NCI-H187 (cell line): ENCODE measurements at regions not wholly inside any gene's neighbourhood (a gene's known extent, or its start where the extent isn't known, plus 50 kb on each side); places are given as distances from the start of the nearest gene placed in this dataset.

Experiments used
- DNase-seq, 2 experiments: peaks; one replicate each; lab custom pipeline; 2025; lab: John Stamatoyannopoulos, UW

GRCh38 chr20:16946097-16946496 lies 197.9 kb downstream of the OTOR start:
- no peak for DNase-seq

DNA sequence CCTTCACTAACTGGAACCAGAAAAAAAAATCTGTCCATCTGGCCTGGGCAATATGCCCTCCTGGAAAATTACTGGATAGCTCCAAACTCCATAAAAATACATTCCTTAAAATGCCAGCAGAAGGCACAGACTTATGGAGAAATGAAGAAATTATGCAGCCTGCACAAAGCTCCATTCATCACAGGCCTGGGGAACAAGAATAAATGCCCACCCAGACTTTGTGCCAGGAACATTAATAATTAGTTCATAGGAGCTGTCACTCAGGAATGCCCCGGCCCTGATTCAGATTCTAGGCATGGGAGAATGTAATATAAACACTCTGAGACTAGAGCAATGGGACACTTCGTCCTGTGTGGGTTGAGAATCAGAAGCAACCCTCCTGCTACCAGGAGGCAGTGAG lies 199.3 kb downstream of the OTOR start:
- DNase-seq: no peak

- DNase-seq: no peak
Observed at GRCh38 chr20:16951876-16952275, 203.7 kb downstream of the OTOR start.

DNA sequence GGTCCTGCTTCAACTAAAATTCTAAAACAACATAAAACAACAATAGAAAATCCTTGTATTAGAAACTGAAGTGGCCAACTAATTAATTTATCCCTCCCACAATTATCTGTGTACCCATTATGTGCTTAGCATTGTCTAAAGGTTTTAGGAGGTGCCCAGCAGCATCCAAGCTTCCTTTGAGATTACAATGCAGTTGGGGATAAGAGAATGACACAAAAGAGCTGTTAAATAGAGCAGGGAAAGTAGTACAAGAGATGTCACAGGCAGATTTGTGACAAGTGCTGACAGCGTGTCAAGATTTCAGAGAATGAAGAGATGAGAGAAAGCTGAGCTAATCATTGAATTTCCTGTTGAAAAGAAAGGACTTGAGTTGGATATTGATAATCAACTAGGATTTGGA lies 204.8 kb downstream of the OTOR start:
- DNase-seq: no peak

- DNase-seq: no peak
Observed at GRCh38 chr20:16953858-16954257, 205.7 kb downstream of the OTOR start.

GRCh38 chr20:16955462-16955861 lies 207.3 kb downstream of the OTOR start:
- DNase-seq: no peak

DNA sequence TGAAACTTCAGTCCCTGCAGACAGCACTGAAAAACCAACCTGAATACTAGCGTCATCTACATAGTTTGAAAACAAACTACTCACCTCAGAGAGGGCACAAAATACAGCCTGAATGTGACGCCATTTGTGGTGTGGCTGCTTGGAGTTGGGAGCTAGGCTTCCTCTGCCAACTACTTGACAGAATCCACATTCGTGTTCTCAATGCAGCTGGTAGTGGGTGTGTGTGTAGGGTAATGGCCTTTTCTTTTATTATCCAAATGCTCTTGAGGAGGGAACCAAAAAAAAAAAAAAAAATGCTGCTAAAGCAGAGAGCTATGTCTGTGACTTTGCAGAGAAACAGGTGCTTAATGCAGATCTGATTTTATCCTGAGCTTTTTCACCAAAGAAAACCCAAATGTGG lies 207.8 kb downstream of the OTOR start:
- DNase-seq: no peak

DNA sequence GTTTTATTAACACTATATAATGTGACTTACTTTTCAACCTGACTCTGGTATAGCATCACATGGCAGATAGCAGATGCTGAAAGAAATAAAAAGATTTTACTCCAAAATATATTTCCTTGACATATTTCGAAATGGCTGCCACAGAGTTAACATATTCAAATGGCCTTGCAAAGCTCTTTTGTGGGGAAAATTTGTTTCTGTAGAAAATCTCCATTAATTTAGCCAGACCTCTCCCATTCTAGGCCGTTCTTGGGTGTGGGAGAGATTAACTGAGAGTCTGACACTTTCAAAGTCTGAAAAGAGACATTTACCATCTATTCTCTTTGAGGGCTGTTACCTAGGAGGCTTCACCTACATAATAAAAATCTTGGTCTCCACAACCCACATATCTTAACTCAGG lies 217.2 kb downstream of the OTOR start:
- no peak for DNase-seq

- no peak for DNase-seq
Observed at GRCh38 chr20:16966276-16966880, 218.2 kb downstream of the OTOR start.

DNA sequence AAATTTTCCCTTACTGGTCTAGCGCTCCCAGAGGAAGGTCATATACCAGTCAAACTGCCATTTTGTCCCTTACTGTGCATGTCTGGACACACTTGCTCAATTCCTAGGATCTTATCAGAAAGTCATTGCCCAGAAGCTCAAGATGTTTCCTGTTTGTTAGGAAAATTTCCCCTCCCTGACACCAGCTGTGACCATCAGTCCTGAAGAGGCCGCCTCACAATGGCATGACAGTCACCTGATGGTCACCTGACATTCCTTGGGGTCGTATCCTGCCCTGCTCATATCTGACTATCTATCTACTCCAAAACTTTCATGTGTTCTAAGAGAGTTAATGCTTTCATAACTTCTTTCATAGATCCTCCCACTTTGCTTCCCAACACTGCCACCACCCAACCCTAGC lies 219.9 kb downstream of the OTOR start:
- no peak for DNase-seq

DNA sequence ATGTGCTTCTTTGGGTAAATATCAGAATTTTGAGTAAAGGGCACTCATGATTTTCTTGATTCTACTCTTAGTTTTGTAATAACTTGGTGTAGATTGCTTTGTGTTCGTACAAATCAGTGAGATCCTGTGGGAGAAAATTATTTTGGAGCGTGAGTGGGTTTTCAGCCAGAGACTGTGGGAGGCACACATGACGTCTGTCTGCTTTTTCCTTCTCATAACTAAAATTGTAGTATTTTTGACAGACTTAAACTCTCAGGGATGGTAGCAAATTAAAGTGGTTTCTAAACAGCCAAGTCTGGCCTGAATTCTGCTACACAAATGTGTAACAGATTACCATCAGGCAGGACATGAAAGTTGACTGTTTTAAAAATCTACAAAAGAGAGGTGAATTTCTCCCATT lies 222.6 kb downstream of the OTOR start:
- no peak for DNase-seq

DNA sequence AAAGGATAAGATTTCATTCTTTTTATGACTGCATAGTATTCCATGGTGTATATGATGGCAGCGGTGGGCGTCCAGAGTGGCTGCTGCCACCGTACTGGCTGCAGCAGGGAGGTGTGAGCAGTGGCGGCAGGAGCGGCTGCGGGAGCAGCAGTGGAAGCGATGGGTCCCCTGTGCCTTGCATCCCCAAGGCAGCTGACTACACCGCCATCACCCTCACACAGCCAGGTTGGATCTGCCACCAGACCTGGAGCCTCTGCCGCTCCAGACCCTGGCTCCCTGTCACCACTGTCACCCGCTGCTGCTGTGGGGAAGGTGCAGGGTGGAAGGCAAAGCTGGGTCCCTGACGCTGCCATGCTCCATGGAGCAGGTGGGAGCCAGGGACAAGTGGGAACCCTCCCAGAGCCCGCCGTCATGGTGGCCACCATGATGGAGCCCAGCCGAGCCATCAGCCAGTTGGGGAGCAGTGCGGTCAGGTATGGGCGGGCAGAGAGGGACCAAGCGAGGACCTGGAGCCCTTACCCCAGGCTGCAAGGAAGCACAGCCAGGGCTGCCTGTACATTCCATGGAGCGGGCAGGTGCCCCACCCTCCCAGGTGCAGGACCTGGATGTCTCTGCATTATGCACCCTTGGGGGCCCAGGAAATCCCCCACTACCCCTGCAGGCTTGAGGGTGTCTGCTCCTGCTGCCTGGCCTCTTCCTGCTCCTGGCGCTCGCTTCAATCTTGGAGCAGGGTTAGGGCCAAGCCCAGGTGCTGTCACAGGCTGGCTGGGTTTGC lies 226.1 kb downstream of the OTOR start:
- no peak for DNase-seq

DNA sequence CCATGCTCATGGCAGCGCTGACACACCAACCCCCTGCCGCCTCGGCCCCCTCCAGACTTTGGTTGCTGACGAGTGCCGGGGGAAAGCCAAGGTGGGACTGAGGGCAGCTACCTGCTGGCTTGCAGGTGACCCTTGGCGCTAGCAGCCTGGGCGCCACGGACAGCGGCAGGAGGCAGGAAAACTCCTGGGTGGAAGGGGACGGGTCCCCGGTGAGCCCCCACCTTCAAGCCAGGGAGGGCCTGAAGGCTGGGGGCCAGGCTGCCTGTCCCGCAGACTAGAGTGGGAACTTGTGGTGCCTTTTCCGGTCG lies 226.7 kb downstream of the OTOR start:
- DNase-seq: no peak

GRCh38 chr20:16975682-16976081 lies 227.5 kb downstream of the OTOR start:
- DNase-seq: no peak

- DNase-seq: no peak
Observed at GRCh38 chr20:16978497-16978896, 230.3 kb downstream of the OTOR start.

GRCh38 chr20:16982091-16982726 lies 234.1 kb downstream of the OTOR start:
- DNase-seq: no peak

DNA sequence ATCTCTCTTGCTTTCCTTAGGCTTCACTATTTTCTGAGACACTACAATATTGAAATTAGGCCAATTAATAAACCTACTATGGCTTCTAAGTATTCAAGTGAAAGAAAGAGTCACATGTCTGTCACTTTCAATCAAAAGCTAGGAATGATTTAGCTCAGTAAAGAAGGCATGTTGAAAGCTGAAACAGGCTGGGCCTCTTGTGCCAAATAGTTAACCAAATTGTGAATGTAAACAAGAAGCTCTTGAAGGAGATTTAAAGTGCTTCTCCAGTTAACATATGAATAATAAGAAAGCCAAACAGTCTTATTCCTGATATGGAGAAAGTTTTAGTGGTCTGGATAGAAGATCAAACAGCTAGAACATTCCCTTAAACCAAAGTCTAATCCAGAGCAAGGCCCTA lies 236.3 kb downstream of the OTOR start:
- no peak for DNase-seq

- no peak for DNase-seq
Observed at GRCh38 chr20:17003170-17003870, 223.5 kb upstream of the PCSK2 start.

DNA sequence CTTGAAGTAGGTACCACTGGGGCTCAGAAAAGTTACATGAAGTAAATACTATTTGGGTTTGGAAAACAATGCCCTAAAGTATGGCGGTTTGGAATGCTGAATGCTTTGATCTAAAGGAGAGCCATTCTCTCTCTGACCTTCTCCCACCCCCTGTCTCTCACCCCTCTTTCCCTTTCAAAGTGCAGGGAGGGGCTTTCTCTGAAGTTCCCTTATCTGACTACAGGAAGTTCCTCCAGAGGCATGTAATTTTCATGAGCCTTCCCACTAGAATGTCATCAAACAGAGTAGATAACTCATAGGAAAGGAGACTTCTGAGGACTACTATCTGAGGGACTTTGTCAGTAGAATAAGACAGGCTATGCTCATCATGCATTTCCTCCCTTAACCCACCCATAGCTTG lies 216.7 kb upstream of the PCSK2 start:
- DNase-seq: no peak

DNA sequence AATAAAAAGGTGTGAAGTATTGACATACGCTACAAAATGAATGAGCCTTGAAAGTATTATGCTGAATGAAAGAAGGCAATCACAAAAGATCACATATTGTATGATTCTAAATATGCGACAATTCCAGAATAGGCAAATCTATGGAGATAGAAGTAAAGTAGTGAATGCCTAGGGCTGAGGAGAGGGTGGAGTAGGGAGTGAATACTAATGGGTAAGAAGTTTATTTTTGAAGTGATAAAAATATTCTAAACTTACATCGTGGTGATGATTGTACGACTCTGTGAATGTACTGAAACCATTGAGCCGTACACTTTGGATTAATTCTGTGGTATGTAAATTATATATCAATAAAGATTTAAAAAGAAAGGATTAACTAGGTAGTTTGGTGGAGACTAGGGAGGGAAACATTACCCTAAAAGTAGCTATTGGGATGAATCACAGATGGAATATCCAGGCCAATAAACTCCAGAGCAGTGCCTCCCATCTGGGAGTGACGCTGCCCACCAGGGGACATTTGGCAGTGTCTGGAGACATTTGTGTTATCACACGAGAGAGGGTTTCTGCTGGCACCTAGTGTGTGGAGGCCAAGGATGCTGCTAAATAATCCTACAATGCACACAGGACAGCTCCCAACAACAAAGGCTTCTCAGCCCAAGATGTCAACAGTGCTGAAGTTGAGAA lies 214.2 kb upstream of the PCSK2 start:
- DNase-seq: no peak

- no peak for DNase-seq
Observed at GRCh38 chr20:17014217-17014616, 212.6 kb upstream of the PCSK2 start.

DNA sequence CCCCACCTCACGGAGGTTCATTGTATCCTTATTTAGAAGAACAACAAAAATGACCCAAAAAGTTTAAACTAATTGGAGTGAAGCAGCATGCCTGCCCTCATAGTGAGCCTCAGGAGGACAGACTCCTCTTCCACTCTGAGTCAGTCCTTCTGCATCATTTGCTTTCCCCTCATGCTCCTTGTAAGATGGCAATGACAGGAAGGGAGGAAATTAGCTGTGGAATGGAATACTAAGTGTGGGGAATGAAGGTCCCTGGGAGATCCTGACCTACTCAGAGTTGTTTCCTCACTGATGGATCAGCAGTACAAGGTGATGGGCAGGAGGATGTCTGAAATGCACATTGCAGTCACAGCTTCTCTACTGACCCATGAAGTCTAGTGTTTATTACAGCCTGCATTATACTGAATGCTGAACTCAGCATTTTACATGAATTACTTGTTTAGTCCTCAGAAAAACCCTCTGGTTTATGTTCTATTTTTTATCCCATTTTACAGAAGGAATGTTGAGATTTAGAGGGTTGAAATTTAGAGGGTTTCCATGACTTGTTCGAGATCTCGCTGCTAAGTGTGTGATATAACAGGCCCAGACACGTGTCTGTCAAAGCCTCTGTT lies 212.0 kb upstream of the PCSK2 start:
- no peak for DNase-seq
